OCI-LY7 (cell line): ENCODE measurements at regions not wholly inside any gene's neighbourhood (a gene's known extent, or its start where the extent isn't known, plus 50 kb on each side); places are given as distances from the start of the nearest gene placed in this dataset.

Experiments
- BruUV-seq: library from RNA; stranded (reverse); fragments of 400-500 nt; replicated peaks from 2 replicates; lab custom pipeline; 2021; lab: Mats Ljungman, UMichigan
- CTCF ChIA-PET: fragments of 300-600 bp; sonication (Branson Sonifier 250); formaldehyde crosslinking; loops from one replicate; lab custom pipeline; 2022; ENCODE audit warnings: antibody characterized with exemption; ENCODE audit not compliant: unreplicated experiment; lab: Charles Lee
- POLR2A ChIA-PET: fragments of 300-600 bp; sonication (Branson Sonifier 250); formaldehyde crosslinking; loops from one replicate; lab custom pipeline; 2022; ENCODE audit warnings: antibody characterized with exemption; lab: Charles Lee
- DNase-seq: peaks from one replicate; pipeline ENCODE4 v3.0.0-alpha.2; 2015; ENCODE audit warnings: low spot score
- H2AFZ ChIP-seq: fragments of 200-600 bp; sonication (generic), shearing (Covaris generic); 2 replicates; pipeline ENCODE4 v1.6.1; 2014; ENCODE audit warnings: mild to moderate bottlenecking, antibody characterized with exemption, low read length, moderate library complexity
- H3K27ac ChIP-seq: fragments of 200-600 bp; sonication (generic); 2 replicates; pipeline ENCODE4 v1.5.1; 2014; ENCODE audit warnings: mixed run types, low read depth, mild to moderate bottlenecking, moderate library complexity, low read length, inconsistent platforms; ENCODE audit not compliant: poor library complexity, severe bottlenecking
- H3K36me3 ChIP-seq: fragments of 200-600 bp; sonication (generic); 2 replicates; pipeline ENCODE4 v1.6.1; 2014; ENCODE audit warnings: mild to moderate bottlenecking, antibody characterized with exemption, low read length, moderate library complexity, mixed read lengths; ENCODE audit not compliant: insufficient read depth
- H3K4me1 ChIP-seq: fragments of 200-600 bp; sonication (generic); 2 replicates; pipeline ENCODE4 v1.5.1; 2014; ENCODE audit warnings: mild to moderate bottlenecking, low read length; ENCODE audit not compliant: insufficient read depth, poor library complexity, severe bottlenecking
- H3K4me2 ChIP-seq: fragments of 200-600 bp; sonication (generic); 2 replicates; pipeline ENCODE4 v1.6.1; 2014; ENCODE audit warnings: mild to moderate bottlenecking, low read length
- H3K4me3 ChIP-seq: fragments of 200-600 bp; sonication (generic); 2 replicates; pipeline ENCODE4 v1.5.1; 2014; ENCODE audit warnings: mild to moderate bottlenecking, low read depth, low read length; ENCODE audit not compliant: poor library complexity, severe bottlenecking
- H3K79me2 ChIP-seq: fragments of 200-600 bp; sonication (generic); 2 replicates; pipeline ENCODE4 v1.6.1; 2016; ENCODE audit warnings: low read depth, mild to moderate bottlenecking, low read length, moderate library complexity, mixed read lengths; ENCODE audit not compliant: insufficient read depth
- H3K9me2 ChIP-seq: fragments of 200-600 bp; sonication (generic); 2 replicates; pipeline ENCODE4 v1.6.1; 2016; ENCODE audit warnings: mild to moderate bottlenecking, low read length, mixed read lengths; ENCODE audit not compliant: insufficient read depth
- H3K9me3 ChIP-seq: fragments of 200-600 bp; sonication (generic); 2 replicates; pipeline ENCODE4 v1.6.1; 2014; ENCODE audit warnings: mild to moderate bottlenecking, mixed run types, low read length, mixed read lengths
- H4K20me1 ChIP-seq: fragments of 200-600 bp; sonication (generic); 2 replicates; pipeline ENCODE4 v1.6.1; 2014; ENCODE audit warnings: mild to moderate bottlenecking, antibody characterized with exemption, low read length, moderate library complexity, mixed read lengths; ENCODE audit not compliant: insufficient read depth
- CTCF ChIP-seq: fragments of 200-600 bp; sonication (generic); conservative IDR thresholded peaks from 2 replicates; pipeline ENCODE4 v1.5.1; 2014; ENCODE audit warnings: mild to moderate bottlenecking, antibody characterized with exemption, low read length, moderate library complexity, mixed read lengths
- EZH2phosphoT487 ChIP-seq: fragments of 200-600 bp; sonication (generic); IDR thresholded peaks from 2 replicates; pipeline ENCODE4 v1.6.1; 2018; ENCODE audit warnings: low read depth, borderline replicate concordance, mild to moderate bottlenecking, mixed run types, antibody characterized with exemption, low read length, moderate library complexity, mixed read lengths
- intact Hi-C: fragments of 100-400 bp; cut with micrococcal nuclease; formaldehyde crosslinking; loops from one replicate; pipeline ENCODE4 v1.10.0; 2022; ENCODE audit not compliant: unreplicated experiment

GRCh38 chr11:71075116-71075720, 177.2 kb downstream of the SHANK2 start:
- TF ChIP-seq CTCF, result no peak
- H3K4me1 ChIP-seq, result no peaks in the 10 kb centered on the region
- H3K4me2 ChIP-seq, result no peak overlapping the region
- H3K9me3 ChIP-seq, result no peaks in the 10 kb centered on the region
- no peaks in the 10 kb centered on the region for H4K20me1 ChIP-seq
- DNase-seq, result no peak
- intact Hi-C loops, result no loop called here
- BruUV-seq, result no TSS peak
- POLR2A ChIA-PET, result no interaction called here
- H3K36me3 ChIP-seq, result no peaks in the 10 kb centered on the region
- no peak overlapping the region for H3K27ac ChIP-seq
- CTCF ChIA-PET, result no interaction called here
- H3K79me2 ChIP-seq, result no peaks in the 10 kb centered on the region
- H2AFZ ChIP-seq, result no peak overlapping the region
- H3K9me2 ChIP-seq, result no peaks in the 10 kb centered on the region
- no peak overlapping the region for H3K4me3 ChIP-seq

- intact Hi-C loops, result no loop called here
- CTCF ChIA-PET, result no interaction called here
- BruUV-seq, result no TSS peak
Observed at GRCh38 chr11:71071736-71072509, 180.5 kb downstream of the SHANK2 start.

More at GRCh38 chr11:71071736-71072509, 180.5 kb downstream of the SHANK2 start:
- Histone ChIP-seq H3K4me1 (no peaks in the 10 kb centered on the region), H3K9me3 (no peaks in the 10 kb centered on the region), H3K79me2 (no peaks in the 10 kb centered on the region), H2AFZ (no peak overlapping the region), H3K9me2 (no peaks in the 10 kb centered on the region), H3K36me3 (no peaks in the 10 kb centered on the region), H3K4me3 (no peak overlapping the region), H3K27ac (no peak overlapping the region), H3K4me2 (no peak overlapping the region), H4K20me1 (no peaks in the 10 kb centered on the region)
- no peak for TF ChIP-seq EZH2phosphoT487
- no peak for TF ChIP-seq CTCF
- POLR2A ChIA-PET, result no interaction called here
- no peak for DNase-seq
